HCT116 (cell line): ENCODE measurements at regions not wholly inside any gene's neighbourhood (a gene's known extent, or its start where the extent isn't known, plus 50 kb on each side); places are given as distances from the start of the nearest gene placed in this dataset.

ENCODE experiments used
- ATAC-seq: fragments of 200-7000 bp; cut with Tn5 transposase; 2 replicates; pipeline ENCODE4 v1.9.1; 2020; ENCODE audit warnings: mild to moderate bottlenecking, moderate library complexity
- BruUV-seq: library from RNA; stranded (reverse); fragments of 400-500 nt; replicated peaks from 2 replicates; lab custom pipeline; 2021; lab: Mats Ljungman, UMichigan
- CTCF ChIA-PET: fragments of 300-600 bp; sonication (Branson Sonifier 250); formaldehyde crosslinking; loops from one replicate; lab custom pipeline; 2021; ENCODE audit warnings: antibody characterized with exemption; lab: Charles Lee
- POLR2A ChIA-PET: fragments of 300-600, 350-600 bp; sonication (Branson Sonifier 250); formaldehyde crosslinking; loops from one replicate; lab custom pipeline; 2021; ENCODE audit warnings: antibody characterized with exemption; lab: Charles Lee
- RAD21 ChIA-PET, 2 experiments: fragments of 300-600 bp; sonication (Branson Sonifier 250); formaldehyde crosslinking; loops; one replicate each; lab custom pipeline; 2023; ENCODE audit warnings: low total read pairs in 2 of 2; ENCODE audit not compliant: uncharacterized antibody in 2 of 2, unreplicated experiment in 2 of 2, low non-redundant PET in 1 of 2; lab: Charles Lee
- DNase-seq: peaks from one replicate; pipeline ENCODE4 v3.0.0-alpha.2; 2010; ENCODE audit warnings: low read depth, low spot score
- H2AFZ ChIP-seq: fragments of 200-600 bp; shearing (Covaris generic), sonication (generic); 2 replicates; pipeline ENCODE4 v1.6.1; 2017; ENCODE audit warnings: low read depth, mixed run types, mixed read lengths, antibody characterized with exemption, low read length; ENCODE audit not compliant: poor library complexity, severe bottlenecking
- H3K27ac ChIP-seq: 2 replicates; pipeline ENCODE4 v1.5.1; 2012; ENCODE audit warnings: low read depth, low read length
- H3K27me3 ChIP-seq: fragments of 200-600 bp; sonication (generic); 2 replicates; pipeline ENCODE4 v1.6.1; 2016; ENCODE audit warnings: mixed run types, low read length, mixed read lengths; ENCODE audit not compliant: insufficient read depth
- H3K36me3 ChIP-seq, 2 experiments: fragments of 200-500 bp in 1 of 2; fragments of 200-600 bp in 1 of 2; sonication (Bioruptor generic) in 1 of 2; sonication (generic) in 1 of 2; 2 replicates each; pipeline versions ENCODE4 v1.5.1 to v1.6.1; 2014 to 2016; ENCODE audit warnings: low read length in 2 of 2, inconsistent platforms in 1 of 2, mixed read lengths in 1 of 2, mixed run types in 1 of 2; ENCODE audit not compliant: insufficient read depth in 2 of 2, control insufficient read depth in 1 of 2
- H3K4me1 ChIP-seq, 2 experiments: fragments of 200-600 bp in 1 of 2; sonication (generic) in 1 of 2; 2 replicates each; pipeline versions ENCODE4 v1.5.1 to v1.6.1; 2012 to 2017; ENCODE audit warnings: low read length in 2 of 2, inconsistent platforms in 1 of 2, mild to moderate bottlenecking in 1 of 2, mixed read lengths in 1 of 2, mixed run types in 1 of 2, moderate library complexity in 1 of 2; ENCODE audit not compliant: insufficient read depth in 2 of 2, control insufficient read depth in 1 of 2
- H3K4me2 ChIP-seq: fragments of 200-600 bp; sonication (generic); 2 replicates; pipeline ENCODE4 v1.6.1; 2017; ENCODE audit warnings: mixed run types, low read length, mixed read lengths
- H3K4me3 ChIP-seq, 2 experiments: fragments of 200-600 bp in 1 of 2; sonication (generic) in 1 of 2; replicated peaks in 1 of 2; 2 replicates each; pipeline ENCODE4 v1.5.1; 2011 to 2016; ENCODE audit warnings: low read length in 2 of 2, control low read depth in 1 of 2, low read depth in 1 of 2, mild to moderate bottlenecking in 1 of 2, mixed read lengths in 1 of 2, mixed run types in 1 of 2
- H3K79me2 ChIP-seq: fragments of 200-600 bp; sonication (generic); 2 replicates; pipeline ENCODE4 v1.6.1; 2017; ENCODE audit warnings: mild to moderate bottlenecking, mixed run types, low read length, moderate library complexity, mixed read lengths; ENCODE audit not compliant: insufficient read depth
- H3K9ac ChIP-seq: fragments of 200-600 bp; sonication (generic); 2 replicates; pipeline ENCODE4 v1.6.1; 2016; ENCODE audit warnings: low read length, mixed read lengths
- H3K9me2 ChIP-seq: fragments of 200-600 bp; sonication (generic), shearing (Covaris generic); 2 replicates; pipeline ENCODE4 v1.6.1; 2017; ENCODE audit warnings: mixed run types, mild to moderate bottlenecking, moderate library complexity; ENCODE audit not compliant: insufficient read depth
- H3K9me3 ChIP-seq, 2 experiments: fragments of 200-500 bp in 1 of 2; fragments of 200-600 bp in 1 of 2; sonication (Bioruptor generic) in 1 of 2; sonication (generic) in 1 of 2; 2 replicates each; pipeline ENCODE4 v1.6.1; 2014 to 2017; ENCODE audit warnings: low read length in 2 of 2, mixed read lengths in 2 of 2, inconsistent platforms in 1 of 2, low read depth in 1 of 2, mild to moderate bottlenecking in 1 of 2, mixed run types in 1 of 2, moderate library complexity in 1 of 2; ENCODE audit not compliant: control insufficient read depth in 1 of 2, insufficient read depth in 1 of 2
- H4K20me1 ChIP-seq: fragments of 200-600 bp; sonication (generic), shearing (Covaris generic); 2 replicates; pipeline ENCODE4 v1.6.1; 2017; ENCODE audit warnings: mixed run types, mild to moderate bottlenecking, moderate library complexity; ENCODE audit not compliant: insufficient read depth
- CTCF ChIP-seq, 3 experiments: fragments of 200-600 bp in 1 of 3; sonication (generic) in 1 of 3; IDR thresholded peaks in 2 of 3; conservative IDR thresholded peaks in 1 of 3; 2 replicates each; pipeline ENCODE4 v1.5.1; 2012 to 2017; ENCODE audit warnings: low read depth in 2 of 3, low read length in 2 of 3, antibody characterized with exemption in 1 of 3, borderline replicate concordance in 1 of 3, control low read depth in 1 of 3, mild to moderate bottlenecking in 1 of 3, mixed read lengths in 1 of 3, mixed run types in 1 of 3, moderate library complexity in 1 of 3; ENCODE audit not compliant: insufficient read depth in 1 of 3
- EGR1 ChIP-seq: IDR thresholded peaks from 2 replicates; pipeline ENCODE4 v1.6.1; 2012; ENCODE audit warnings: low read depth
- EZH2 ChIP-seq: fragments of 200-600 bp; sonication (generic); IDR thresholded peaks from 2 replicates; pipeline ENCODE4 v1.6.1; 2017; ENCODE audit warnings: antibody characterized with exemption, mixed run types
- FOSL1 ChIP-seq: IDR thresholded peaks from 2 replicates; pipeline ENCODE4 v1.6.1; 2012; ENCODE audit warnings: low read depth
- POLR2AphosphoS5 ChIP-seq: IDR thresholded peaks from 2 replicates; pipeline ENCODE4 v1.6.1; 2011; ENCODE audit warnings: mild to moderate bottlenecking, low read depth, low read length, moderate library complexity
- SIN3A ChIP-seq: IDR thresholded peaks from 2 replicates; pipeline ENCODE4 v1.6.1; 2012; ENCODE audit warnings: low read depth
- SRF ChIP-seq: IDR thresholded peaks from 2 replicates; pipeline ENCODE4 v1.6.1; 2012; ENCODE audit warnings: low read depth
- TCF7L2 ChIP-seq: IDR thresholded peaks from 2 replicates; pipeline ENCODE4 v1.7.0; 2011; ENCODE audit warnings: borderline replicate concordance, inconsistent platforms; ENCODE audit not compliant: insufficient read depth, insufficient read length; ENCODE audit errors: extremely low read depth
- YY1 ChIP-seq: IDR thresholded peaks from 2 replicates; pipeline ENCODE4 v1.6.1; 2011; ENCODE audit warnings: low read length, low read depth, moderate library complexity, mild to moderate bottlenecking; ENCODE audit not compliant: insufficient replicate concordance; ENCODE audit errors: extremely low read depth
- intact Hi-C: fragments of 100-400 bp; cut with micrococcal nuclease; formaldehyde crosslinking; loops from 2 replicates; pipeline ENCODE4 v1.10.0; 2022
- TF ChIP-seq, protein P1 (sequence below): IDR thresholded peaks from 2 replicates; pipeline ENCODE4 v1.6.1; 2012
- TF ChIP-seq, protein P2 (sequence below): IDR thresholded peaks from 2 replicates; pipeline ENCODE4 v1.6.1; 2012; ENCODE audit warnings: low read depth

DNA sequence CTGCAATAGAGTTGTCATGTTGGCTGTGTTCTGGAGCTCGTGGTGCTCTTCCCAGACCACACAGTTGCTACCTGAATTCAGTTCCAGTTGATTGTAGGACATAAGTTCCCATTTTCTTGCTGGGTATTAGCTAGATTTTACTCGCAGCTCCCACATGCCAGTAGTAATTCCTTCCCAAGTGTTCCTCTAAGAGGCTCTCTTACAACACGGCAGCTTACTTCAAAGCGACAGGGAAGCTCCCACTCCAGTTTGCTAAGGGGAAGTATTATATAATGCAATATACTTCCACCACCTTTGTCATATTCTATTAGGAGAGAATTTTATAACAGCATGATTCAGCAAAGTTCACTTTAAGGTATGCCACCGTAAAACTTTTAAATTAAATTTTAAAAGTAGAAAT, 623.0 kb downstream of the SLCO4C1 start:
- TF ChIP-seq YY1 (no peak), POLR2AphosphoS5 (no peak), TCF7L2 (no peak), CTCF (IDR thresholded peaks at IDR 0.05 in 2 of 3, conservative IDR thresholded peaks at IDR 0.05 in 1 of 3; ENCODE audit: borderline replicate concordance in 1 of 3, insufficient read depth in 1 of 3, low read depth in 2 of 3, low read length in 2 of 3) (no peak), EZH2 (no peak), SIN3A (no peak), SRF (no peak), EGR1 (no peak), FOSL1 (no peak)
- TF ChIP-seq, protein P1, sequence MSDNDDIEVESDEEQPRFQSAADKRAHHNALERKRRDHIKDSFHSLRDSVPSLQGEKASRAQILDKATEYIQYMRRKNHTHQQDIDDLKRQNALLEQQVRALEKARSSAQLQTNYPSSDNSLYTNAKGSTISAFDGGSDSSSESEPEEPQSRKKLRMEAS: no peak
- TF ChIP-seq, protein P2, sequence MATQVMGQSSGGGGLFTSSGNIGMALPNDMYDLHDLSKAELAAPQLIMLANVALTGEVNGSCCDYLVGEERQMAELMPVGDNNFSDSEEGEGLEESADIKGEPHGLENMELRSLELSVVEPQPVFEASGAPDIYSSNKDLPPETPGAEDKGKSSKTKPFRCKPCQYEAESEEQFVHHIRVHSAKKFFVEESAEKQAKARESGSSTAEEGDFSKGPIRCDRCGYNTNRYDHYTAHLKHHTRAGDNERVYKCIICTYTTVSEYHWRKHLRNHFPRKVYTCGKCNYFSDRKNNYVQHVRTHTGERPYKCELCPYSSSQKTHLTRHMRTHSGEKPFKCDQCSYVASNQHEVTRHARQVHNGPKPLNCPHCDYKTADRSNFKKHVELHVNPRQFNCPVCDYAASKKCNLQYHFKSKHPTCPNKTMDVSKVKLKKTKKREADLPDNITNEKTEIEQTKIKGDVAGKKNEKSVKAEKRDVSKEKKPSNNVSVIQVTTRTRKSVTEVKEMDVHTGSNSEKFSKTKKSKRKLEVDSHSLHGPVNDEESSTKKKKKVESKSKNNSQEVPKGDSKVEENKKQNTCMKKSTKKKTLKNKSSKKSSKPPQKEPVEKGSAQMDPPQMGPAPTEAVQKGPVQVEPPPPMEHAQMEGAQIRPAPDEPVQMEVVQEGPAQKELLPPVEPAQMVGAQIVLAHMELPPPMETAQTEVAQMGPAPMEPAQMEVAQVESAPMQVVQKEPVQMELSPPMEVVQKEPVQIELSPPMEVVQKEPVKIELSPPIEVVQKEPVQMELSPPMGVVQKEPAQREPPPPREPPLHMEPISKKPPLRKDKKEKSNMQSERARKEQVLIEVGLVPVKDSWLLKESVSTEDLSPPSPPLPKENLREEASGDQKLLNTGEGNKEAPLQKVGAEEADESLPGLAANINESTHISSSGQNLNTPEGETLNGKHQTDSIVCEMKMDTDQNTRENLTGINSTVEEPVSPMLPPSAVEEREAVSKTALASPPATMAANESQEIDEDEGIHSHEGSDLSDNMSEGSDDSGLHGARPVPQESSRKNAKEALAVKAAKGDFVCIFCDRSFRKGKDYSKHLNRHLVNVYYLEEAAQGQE: no peak

More for the DNA sequence above, 623.0 kb downstream of the SLCO4C1 start:
- Histone ChIP-seq H3K27me3 (no peaks in the 10 kb centered on the region), H3K4me1 (peaks cover 0 to under 1% of the 10 kb centered on the region in 2 experiments; a peak in 1 of 4 replicates), H2AFZ (no peak overlapping the region), H3K27ac (no peak overlapping the region), H3K79me2 (no peaks in the 10 kb centered on the region), H3K9ac (no peak overlapping the region), H3K4me3 (no peak overlapping the region), H3K9me2 (no peaks in the 10 kb centered on the region), H3K4me2 (no peak overlapping the region), H4K20me1 (no peaks in the 10 kb centered on the region), H3K9me3 (no peaks in the 10 kb centered on the region), H3K36me3 (no peaks in the 10 kb centered on the region)
- intact Hi-C loops: no loop called here
- RAD21 ChIA-PET: no interaction called here
- CTCF ChIA-PET: no interaction called here
- DNase-seq: no peak
- no peak for ATAC-seq
- POLR2A ChIA-PET: no interaction called here
- BruUV-seq: no TSS peak
